ENCODE measurements at regions not wholly inside any gene's neighbourhood (a gene's known extent, or its start where the extent isn't known, plus 50 kb on each side); places are given as distances from the start of the nearest gene placed in this dataset.
A peak's percentile ranks its signal among the peaks of the same experiment; 100 is the strongest.

DNA sequence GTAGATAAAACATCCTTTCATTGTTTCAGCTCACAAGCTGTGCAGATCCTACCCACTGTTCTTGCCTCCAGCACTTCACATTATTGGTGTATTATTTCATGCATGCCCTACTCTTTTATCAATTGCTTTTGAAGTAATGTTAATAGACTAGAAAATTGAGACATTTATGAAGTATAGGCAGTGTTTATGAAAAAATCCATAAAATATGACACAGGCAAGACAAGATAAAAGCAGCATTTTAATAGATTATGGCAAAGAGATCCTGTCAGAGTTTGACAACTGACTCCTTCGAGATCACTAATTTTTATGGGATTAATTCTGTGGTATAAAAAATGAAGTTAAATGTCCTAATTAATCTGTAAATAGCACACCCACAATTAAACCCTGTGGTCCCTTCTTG is 217.2 kb upstream of the NANOGP8 start:
- TF ChIP-seq, protein P1, sequence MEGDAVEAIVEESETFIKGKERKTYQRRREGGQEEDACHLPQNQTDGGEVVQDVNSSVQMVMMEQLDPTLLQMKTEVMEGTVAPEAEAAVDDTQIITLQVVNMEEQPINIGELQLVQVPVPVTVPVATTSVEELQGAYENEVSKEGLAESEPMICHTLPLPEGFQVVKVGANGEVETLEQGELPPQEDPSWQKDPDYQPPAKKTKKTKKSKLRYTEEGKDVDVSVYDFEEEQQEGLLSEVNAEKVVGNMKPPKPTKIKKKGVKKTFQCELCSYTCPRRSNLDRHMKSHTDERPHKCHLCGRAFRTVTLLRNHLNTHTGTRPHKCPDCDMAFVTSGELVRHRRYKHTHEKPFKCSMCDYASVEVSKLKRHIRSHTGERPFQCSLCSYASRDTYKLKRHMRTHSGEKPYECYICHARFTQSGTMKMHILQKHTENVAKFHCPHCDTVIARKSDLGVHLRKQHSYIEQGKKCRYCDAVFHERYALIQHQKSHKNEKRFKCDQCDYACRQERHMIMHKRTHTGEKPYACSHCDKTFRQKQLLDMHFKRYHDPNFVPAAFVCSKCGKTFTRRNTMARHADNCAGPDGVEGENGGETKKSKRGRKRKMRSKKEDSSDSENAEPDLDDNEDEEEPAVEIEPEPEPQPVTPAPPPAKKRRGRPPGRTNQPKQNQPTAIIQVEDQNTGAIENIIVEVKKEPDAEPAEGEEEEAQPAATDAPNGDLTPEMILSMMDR (conservative IDR thresholded peaks at IDR 0.05; ENCODE audit: control insufficient read depth, insufficient read depth, low read depth, low read length) = no peak
- H3K4me3 ChIP-seq (ENCODE audit: control insufficient read depth, low read depth, low read length) = no peak overlapping the region

DNA sequence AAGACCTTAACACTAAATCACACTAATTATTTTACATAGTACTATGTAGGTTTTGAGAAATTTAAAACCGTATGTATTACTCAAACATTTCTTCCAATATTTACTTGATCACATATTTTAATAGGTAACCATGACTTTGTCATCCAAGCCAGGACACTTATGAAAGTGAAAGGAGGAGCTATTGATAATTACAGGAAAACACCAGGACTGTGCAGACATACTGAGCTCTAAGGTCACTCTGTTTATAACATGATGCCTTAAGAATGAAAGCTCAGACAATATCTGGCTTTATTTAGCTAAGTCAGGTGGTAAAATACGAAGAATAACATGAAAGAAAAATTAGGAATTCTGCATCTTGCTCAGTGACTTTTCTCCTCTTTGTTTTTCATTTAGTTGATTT is 216.0 kb upstream of the NANOGP8 start:
- no peak for DNase-seq (ENCODE audit: low read depth)
- no peak overlapping the region for H3K4me3 ChIP-seq (ENCODE audit: control insufficient read depth, low read depth, low read length)
- TF ChIP-seq, protein P1 (conservative IDR thresholded peaks at IDR 0.05; ENCODE audit: control insufficient read depth, insufficient read depth, low read depth, low read length) = no peak

More for the DNA sequence above, 217.2 kb upstream of the NANOGP8 start:
- DNase-seq (ENCODE audit: low read depth) = no peak

DNA sequence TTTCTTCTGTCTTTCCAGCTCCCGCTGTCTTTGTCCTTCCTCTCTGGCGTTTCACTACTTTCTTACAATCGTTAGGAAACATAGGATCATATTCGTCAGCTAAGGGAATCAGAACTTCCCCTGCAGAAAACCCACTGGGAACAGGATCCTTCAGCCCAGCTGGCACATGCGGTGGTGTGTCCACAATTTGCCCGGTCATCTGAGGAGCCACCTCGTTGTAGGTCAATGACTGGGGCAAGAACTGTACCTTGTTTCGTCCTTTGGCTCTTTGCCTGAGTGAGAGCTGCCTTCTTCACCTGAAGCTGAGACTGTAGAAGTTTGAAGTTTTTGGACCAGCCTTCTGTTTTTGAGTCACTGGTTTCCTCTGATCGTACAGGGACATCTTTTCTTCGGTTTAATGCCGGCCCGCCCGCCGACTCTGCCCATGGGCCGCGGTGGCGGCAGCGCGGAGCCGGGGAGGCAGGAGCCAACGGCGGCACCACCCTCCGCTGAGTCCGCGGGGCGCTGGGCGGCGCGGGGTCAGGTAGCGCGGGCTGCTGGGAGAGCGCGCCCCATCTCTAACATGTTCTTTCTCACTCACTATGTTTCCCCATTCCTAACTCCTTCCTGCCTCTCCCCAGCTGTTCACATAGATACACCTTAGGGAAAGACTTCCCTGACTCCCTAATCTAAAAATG is 214.1 kb upstream of the NANOGP8 start:
- no peak for DNase-seq (ENCODE audit: low read depth)
- TF ChIP-seq, protein P1 (conservative IDR thresholded peaks at IDR 0.05; ENCODE audit: control insufficient read depth, insufficient read depth, low read depth, low read length) = no peak
- no peak overlapping the region for H3K4me3 ChIP-seq (ENCODE audit: control insufficient read depth, low read depth, low read length)

DNA sequence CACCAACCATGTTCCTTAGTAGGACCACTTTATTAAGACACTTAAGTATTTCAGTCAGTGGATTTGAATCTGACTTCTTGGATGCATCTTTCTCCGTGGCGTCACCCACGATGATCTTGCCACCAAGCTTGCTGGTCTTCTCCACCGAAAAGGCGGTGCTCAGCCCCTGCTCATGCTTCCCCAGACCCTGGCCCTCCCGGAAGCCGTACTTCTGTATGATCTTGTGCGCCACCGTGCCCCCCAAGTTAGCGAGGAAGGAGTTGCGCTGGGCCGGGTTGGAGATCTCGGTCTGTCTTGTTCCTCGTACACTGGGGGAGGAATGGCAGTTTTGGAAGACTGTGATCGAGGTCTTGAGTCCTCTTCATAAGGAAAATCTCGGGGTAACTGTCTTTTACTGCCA is 213.4 kb upstream of the NANOGP8 start:
- TF ChIP-seq, protein P1 (conservative IDR thresholded peaks at IDR 0.05; ENCODE audit: control insufficient read depth, insufficient read depth, low read depth, low read length) = no peak
- no peak overlapping the region for H3K4me3 ChIP-seq (ENCODE audit: control insufficient read depth, low read depth, low read length)
- DNase-seq (ENCODE audit: low read depth) = no peak

DNA sequence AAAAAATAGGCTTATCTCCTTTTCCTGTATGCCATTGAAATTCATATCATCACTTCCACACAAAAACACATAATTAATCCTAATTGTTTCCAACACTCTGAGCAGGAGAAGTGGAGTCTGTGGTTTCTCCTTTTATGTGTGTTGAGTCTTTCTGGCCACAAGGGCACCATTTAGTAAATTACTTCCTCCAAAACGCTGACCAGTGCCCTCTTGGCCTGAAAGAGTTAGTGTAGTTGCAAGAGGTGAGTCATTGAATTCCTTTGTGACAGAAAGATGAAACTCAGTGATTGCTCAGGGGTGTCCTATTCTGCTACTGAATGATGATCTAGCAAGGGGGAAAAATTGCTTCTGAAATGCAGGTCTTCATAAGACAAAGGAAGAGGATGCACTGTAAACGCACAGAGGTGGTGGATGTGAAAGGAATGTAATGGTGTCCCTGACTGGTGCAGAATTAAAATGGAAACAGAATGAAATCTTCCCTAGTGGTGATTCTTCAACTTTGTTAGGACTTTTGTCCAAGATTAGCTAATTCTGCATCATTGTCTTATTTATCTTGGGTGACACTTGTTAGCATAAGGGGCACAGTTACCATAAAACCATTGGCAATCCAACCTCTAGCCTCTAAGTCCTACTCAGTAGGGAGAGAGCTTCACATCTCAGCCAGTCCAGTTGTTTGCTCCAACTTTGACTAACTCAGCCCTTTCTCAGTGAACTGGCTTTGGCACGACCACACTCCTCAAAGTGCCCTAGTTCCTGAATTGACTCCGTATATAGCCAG is 208.4 kb upstream of the NANOGP8 start:
- H3K4me3 ChIP-seq (ENCODE audit: control insufficient read depth, low read depth, low read length) = no peak overlapping the region
- TF ChIP-seq, protein P1 (conservative IDR thresholded peaks at IDR 0.05; ENCODE audit: control insufficient read depth, insufficient read depth, low read depth, low read length) = peak; percentile 45
- peak; percentile 84 for DNase-seq (ENCODE audit: low read depth)

DNA sequence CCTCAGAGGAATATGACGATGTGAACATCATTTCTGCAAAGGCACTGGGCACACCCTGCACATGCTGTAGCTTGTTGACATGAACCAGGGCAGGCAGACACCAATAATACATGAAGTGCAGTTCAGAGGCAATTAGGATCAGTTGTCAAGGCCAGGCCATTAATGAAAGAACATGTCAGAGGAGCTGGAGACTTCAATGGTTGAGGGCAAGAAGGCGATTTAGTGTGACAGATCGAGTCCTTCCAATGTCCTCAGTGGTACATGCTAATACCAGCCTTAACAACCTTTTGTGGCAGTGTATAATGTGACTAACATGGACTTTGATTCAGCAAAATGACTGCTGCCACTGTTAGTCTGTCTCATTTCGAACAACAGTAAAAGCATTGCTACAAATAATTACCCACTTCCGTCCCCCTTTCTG is 205.2 kb upstream of the NANOGP8 start:
- TF ChIP-seq, protein P1 (conservative IDR thresholded peaks at IDR 0.05; ENCODE audit: control insufficient read depth, insufficient read depth, low read depth, low read length) = no peak
- DNase-seq (ENCODE audit: low read depth) = no peak
- H3K4me3 ChIP-seq (ENCODE audit: control insufficient read depth, low read depth, low read length) = no peak overlapping the region

All from fibroblast of mammary gland (primary cell).